NCI-H748 (cell line): ENCODE measurements at regions not wholly inside any gene's neighbourhood (a gene's known extent, or its start where the extent isn't known, plus 50 kb on each side); places are given as distances from the start of the nearest gene placed in this dataset.
A peak's percentile ranks its signal among the peaks of the same experiment; 100 is the strongest.
"Not testable (repeated sequence)": the region's sequence is repeated elsewhere in the genome, so short reads cannot be mapped to it uniquely, and the experiment has no call there.

ENCODE experiments used
- DNase-seq: peaks from one replicate; lab custom pipeline; 2025; ENCODE audit not compliant: unreplicated experiment; lab: John Stamatoyannopoulos, UW

DNA sequence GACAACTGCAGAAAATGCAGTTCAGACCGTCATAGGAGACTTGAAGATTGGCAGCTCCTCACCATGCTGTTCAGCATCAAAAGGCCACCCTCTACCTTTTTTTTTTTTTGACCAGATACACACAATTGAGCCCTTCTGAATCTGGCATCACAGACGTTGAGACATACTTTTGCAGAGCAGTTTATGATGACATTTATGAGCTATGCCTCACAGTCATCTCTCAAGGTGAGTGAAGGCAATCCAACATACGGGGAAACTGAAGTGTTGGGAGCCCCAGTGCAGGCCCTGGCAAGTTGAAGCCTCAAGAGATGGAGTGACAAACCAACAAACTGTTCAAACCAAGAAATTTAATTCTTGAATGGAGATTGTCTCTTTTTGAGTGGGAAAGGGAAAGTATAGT is 83.6 kb upstream of the DLX6 start:
- DNase-seq, result no peak

DNA sequence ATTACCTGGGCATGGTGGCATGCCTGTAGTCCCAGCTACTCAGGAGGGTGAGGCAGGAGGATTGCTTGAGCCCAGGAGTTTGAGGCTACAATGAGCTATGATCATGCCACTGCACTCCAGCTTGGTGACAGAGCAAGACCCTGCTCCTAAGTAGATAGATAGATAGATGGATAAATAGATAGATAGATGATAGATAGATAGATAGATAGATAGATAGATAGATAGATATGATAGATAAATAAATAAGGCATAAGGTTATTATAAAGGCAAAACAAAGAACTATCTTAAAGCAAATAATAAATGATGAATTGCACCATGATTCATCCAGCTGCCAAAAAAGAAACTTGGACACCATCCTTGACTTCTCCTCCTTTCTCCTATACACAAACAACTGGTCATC is 82.0 kb upstream of the DLX6 start:
- not testable (repeated sequence) for DNase-seq

GRCh38 chr7:96927131-96927530 is 78.2 kb upstream of the DLX6 start:
- DNase-seq, result no peak

GRCh38 chr7:96928965-96929364 is 76.4 kb upstream of the DLX6 start:
- DNase-seq, result no peak

DNA sequence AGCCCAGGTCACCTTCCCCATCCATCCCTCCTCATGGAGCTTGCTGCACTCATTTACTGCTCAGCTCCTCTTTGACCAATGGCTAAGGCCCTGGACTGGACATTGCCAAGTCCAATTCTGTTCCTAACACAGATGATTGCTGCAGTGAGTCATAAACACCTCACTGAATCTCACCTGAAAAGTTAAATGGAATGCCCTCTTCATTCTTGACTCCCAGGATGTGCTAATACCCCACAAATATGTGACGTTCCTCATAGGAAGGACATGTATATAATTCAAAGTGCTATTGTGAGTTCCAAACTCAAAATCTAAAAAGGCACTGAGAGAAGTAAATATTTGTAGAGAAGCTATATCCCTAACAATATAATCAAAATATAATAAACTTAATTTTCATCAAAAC is 73.5 kb upstream of the DLX6 start:
- DNase-seq, result no peak

DNA sequence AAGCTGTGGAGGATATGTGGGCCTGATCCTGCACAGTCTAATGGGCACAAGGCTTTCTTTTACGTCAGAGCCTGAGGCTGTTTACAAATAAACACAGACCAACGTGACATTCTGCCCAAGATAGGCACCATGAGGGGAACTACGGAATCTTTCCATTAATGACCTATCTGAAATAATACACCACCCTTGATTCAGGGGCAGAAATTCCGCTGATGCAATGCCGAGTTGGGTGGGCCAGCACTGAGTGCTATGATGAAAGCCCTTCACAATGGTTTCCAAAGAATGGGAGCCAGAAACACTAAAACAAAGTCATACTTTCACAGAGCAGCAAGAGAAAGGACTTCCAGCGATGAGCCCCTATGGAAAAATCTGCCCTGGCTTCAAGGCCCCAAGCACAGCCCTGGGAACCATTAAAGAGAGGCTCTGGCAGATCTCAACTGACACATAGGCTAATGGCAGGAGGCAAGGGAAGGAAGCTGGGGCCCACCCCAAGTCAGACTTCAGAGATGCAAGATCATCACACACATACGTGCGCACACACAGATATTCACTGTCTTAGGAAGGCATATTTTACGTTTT is 72.2 kb upstream of the DLX6 start:
- no peak for DNase-seq

DNA sequence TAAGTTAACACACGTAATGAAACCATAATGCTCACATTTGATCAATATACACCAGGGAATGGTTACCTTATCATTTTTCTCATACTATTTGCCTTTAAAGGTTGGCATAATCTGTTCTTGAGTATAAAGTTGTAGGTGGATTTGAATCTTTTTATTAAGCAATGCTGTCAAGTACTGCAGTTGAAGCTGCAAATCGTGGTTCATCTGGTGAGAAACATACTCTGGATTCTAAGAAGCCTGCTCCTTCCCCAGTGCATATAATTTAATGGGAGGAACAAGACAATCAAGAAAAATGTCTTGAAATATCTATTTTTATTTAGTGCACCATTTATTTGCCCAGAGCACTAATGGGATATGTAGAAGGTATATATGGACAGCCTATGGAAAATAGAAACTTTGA is 68.7 kb upstream of the DLX6 start:
- no peak for DNase-seq

DNA sequence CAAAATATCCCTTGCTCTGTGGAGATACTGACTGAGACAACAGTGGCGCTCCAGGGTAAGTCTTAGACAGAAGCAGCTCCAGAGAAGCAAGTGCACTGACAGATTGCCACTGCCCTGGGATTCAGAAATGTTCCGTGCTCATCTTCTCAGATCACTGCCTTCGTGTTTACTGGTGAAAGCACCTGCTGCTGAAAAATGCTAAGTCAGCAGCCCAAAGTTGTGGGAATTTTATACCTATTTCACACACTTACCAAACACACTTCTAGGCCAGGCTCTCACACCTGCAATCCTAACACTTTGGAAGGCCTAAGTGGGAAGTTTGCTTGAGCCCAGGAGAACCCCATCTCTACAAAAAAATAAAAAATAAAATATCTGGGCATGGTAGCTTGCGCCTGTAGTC is 63.2 kb upstream of the DLX6 start:
- no peak for DNase-seq

DNA sequence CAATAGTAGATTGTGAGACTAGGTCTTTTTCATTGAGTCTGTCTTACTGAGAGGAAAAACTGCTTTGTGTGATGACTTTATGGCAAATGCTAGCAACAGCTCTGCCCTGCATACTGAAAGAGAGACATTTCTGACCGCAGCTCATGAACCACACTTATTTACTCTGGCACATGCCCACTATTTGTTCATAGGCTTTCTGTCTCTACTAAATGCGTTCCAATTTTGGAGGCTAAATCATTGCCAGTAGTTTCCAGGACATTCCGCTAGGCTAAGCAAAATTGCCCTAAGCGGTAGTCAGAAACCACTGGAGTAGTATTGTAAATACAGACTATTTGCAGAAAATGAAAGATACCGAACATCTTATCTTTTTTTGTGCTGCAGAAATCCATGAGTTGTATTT is 55.6 kb upstream of the DLX6 start:
- DNase-seq, result peak; percentile 14

GRCh38 chr7:96952974-96953391 is 52.4 kb upstream of the DLX6 start:
- no peak for DNase-seq

GRCh38 chr7:96953676-96954513 is 51.5 kb upstream of the DLX6 start:
- DNase-seq, result no peak
